ENCODE measurements at regions not wholly inside any gene's neighbourhood (a gene's known extent, or its start where the extent isn't known, plus 50 kb on each side); places are given as distances from the start of the nearest gene placed in this dataset.

- no peak for DNase-seq (ENCODE audit: low read depth, low spot score)
- RAD21 ChIA-PET (ENCODE audit: low non-redundant PET in 1 of 2, low total read pairs in 2 of 2, uncharacterized antibody in 2 of 2, unreplicated experiment in 2 of 2): no interaction called here
- Histone ChIP-seq H3K27ac (ENCODE audit: low read depth, low read length) (no peak overlapping the region), H3K36me3 (ENCODE audit: control insufficient read depth in 1 of 2, insufficient read depth in 2 of 2, low read length in 2 of 2) (no peaks in the 10 kb centered on the region), H3K4me2 (ENCODE audit: low read length) (no peak overlapping the region), H4K20me1 (ENCODE audit: insufficient read depth) (no peaks in the 10 kb centered on the region), H3K4me3 (replicated peaks in 1 of 2; ENCODE audit: low read depth in 1 of 2, low read length in 2 of 2) (no peak overlapping the region), H3K9me2 (ENCODE audit: insufficient read depth) (no peaks in the 10 kb centered on the region), H3K27me3 (ENCODE audit: insufficient read depth, low read length) (no peaks in the 10 kb centered on the region), H3K4me1 (ENCODE audit: control insufficient read depth in 1 of 2, insufficient read depth in 2 of 2, low read length in 2 of 2) (no peaks in the 10 kb centered on the region), H2AFZ (ENCODE audit: low read depth, low read length, poor library complexity, severe bottlenecking) (no peak overlapping the region), H3K9me3 (ENCODE audit: control insufficient read depth in 1 of 2, insufficient read depth in 1 of 2, low read depth in 1 of 2, low read length in 2 of 2) (peaks cover 3 to 6% of the 10 kb centered on the region in 2 experiments; a peak in 1 of 4 replicates), H3K9ac (ENCODE audit: low read length) (no peak overlapping the region), H3K79me2 (ENCODE audit: insufficient read depth, low read length) (no peaks in the 10 kb centered on the region)
- no peak for ATAC-seq
- CTCF ChIA-PET: no interaction called here
- BruUV-seq (replicated peaks): no TSS peak
- intact Hi-C loops (cut with micrococcal nuclease): no loop called here
- TF ChIP-seq EZH2phosphoT487 (IDR thresholded peaks at IDR 0.05; ENCODE audit: borderline replicate concordance): no peak
- TF ChIP-seq YY1 (IDR thresholded peaks at IDR 0.05; ENCODE audit: extremely low read depth, insufficient replicate concordance, low read depth, low read length): no peak
- no peak for TF ChIP-seq RAD21 (IDR thresholded peaks at IDR 0.05; ENCODE audit: low read depth)
- TF ChIP-seq SIN3A (IDR thresholded peaks at IDR 0.05; ENCODE audit: low read depth): no peak
- POLR2A ChIA-PET: no interaction called here
Observed at GRCh38 chr2:151120011-151120410, 141.7 kb downstream of the RBM43 start.

- peaks cover 3 to 6% of the 10 kb centered on the region in 2 experiments; a peak in 1 of 4 replicates for H3K9me3 ChIP-seq (ENCODE audit: control insufficient read depth in 1 of 2, insufficient read depth in 1 of 2, low read depth in 1 of 2, low read length in 2 of 2)
- H3K36me3 ChIP-seq (ENCODE audit: control insufficient read depth in 1 of 2, insufficient read depth in 2 of 2, low read length in 2 of 2): no peaks in the 10 kb centered on the region
- TF ChIP-seq FOSL1 (IDR thresholded peaks at IDR 0.05; ENCODE audit: low read depth) (no peak), YY1 (IDR thresholded peaks at IDR 0.05; ENCODE audit: extremely low read depth, insufficient replicate concordance, low read depth, low read length) (no peak), SRF (IDR thresholded peaks at IDR 0.05; ENCODE audit: low read depth) (no peak), EZH2 (IDR thresholded peaks at IDR 0.05) (no peak), ZNF274 (IDR thresholded peaks at IDR 0.05; ENCODE audit: low read depth, low read length) (no peak), RAD21 (IDR thresholded peaks at IDR 0.05; ENCODE audit: low read depth) (no peak), REST (IDR thresholded peaks at IDR 0.05; ENCODE audit: low read depth) (no peak), SP1 (IDR thresholded peaks at IDR 0.05; ENCODE audit: low read depth) (no peak), EZH2phosphoT487 (IDR thresholded peaks at IDR 0.05; ENCODE audit: borderline replicate concordance) (no peak), ZFX (IDR thresholded peaks at IDR 0.05) (no peak), ATF3 (IDR thresholded peaks at IDR 0.05) (no peak), CEBPB (IDR thresholded peaks at IDR 0.05; ENCODE audit: low read depth) (no peak), CBX3 (IDR thresholded peaks at IDR 0.05; ENCODE audit: low read depth) (no peak), JUND (IDR thresholded peaks at IDR 0.05) (no peak), ELF1 (IDR thresholded peaks at IDR 0.05; ENCODE audit: borderline replicate concordance, low read depth) (no peak), TCF7L2 (IDR thresholded peaks at IDR 0.05; ENCODE audit: borderline replicate concordance, extremely low read depth, insufficient read depth, insufficient read length) (no peak)
- no peak overlapping the region for H3K27ac ChIP-seq (ENCODE audit: low read depth, low read length)
- H3K27me3 ChIP-seq (ENCODE audit: insufficient read depth, low read length): no peaks in the 10 kb centered on the region
- H3K4me3 ChIP-seq (replicated peaks in 1 of 2; ENCODE audit: low read depth in 1 of 2, low read length in 2 of 2): no peak overlapping the region
- no peak for DNase-seq (ENCODE audit: low read depth, low spot score)
- no peaks in the 10 kb centered on the region for H4K20me1 ChIP-seq (ENCODE audit: insufficient read depth)
- H2AFZ ChIP-seq (ENCODE audit: low read depth, low read length, poor library complexity, severe bottlenecking): no peak overlapping the region
- intact Hi-C loops (cut with micrococcal nuclease): no loop called here
- no peak overlapping the region for H3K4me2 ChIP-seq (ENCODE audit: low read length)
- no peaks in the 10 kb centered on the region for H3K9me2 ChIP-seq (ENCODE audit: insufficient read depth)
- RAD21 ChIA-PET (ENCODE audit: low non-redundant PET in 1 of 2, low total read pairs in 2 of 2, uncharacterized antibody in 2 of 2, unreplicated experiment in 2 of 2): no interaction called here
- POLR2A ChIA-PET: no interaction called here
- H3K79me2 ChIP-seq (ENCODE audit: insufficient read depth, low read length): no peaks in the 10 kb centered on the region
- no peak overlapping the region for H3K9ac ChIP-seq (ENCODE audit: low read length)
- BruUV-seq (replicated peaks): no TSS peak
- ATAC-seq: no peak
- H3K4me1 ChIP-seq (ENCODE audit: control insufficient read depth in 1 of 2, insufficient read depth in 2 of 2, low read length in 2 of 2): no peaks in the 10 kb centered on the region
- CTCF ChIA-PET: no interaction called here
Observed at GRCh38 chr2:151119374-151119773, 142.3 kb downstream of the RBM43 start.
